Vagina (tissue), 2 donors: ENCODE measurements at regions not wholly inside any gene's neighbourhood (a gene's known extent, or its start where the extent isn't known, plus 50 kb on each side); places are given as distances from the start of the nearest gene placed in this dataset.

ENCODE experiments used
- DNase-seq, 2 donors: peaks; one replicate each; pipeline ENCODE4 v3.0.0-alpha.2; 2017; ENCODE audit errors: extremely low spot score in 2 of 2
- H3K27ac ChIP-seq: fragments of 200-600 bp; sonication (generic); one replicate; pipeline ENCODE4 v1.5.1; 2019
- H3K27me3 ChIP-seq: fragments of 200-600 bp; sonication (generic); one replicate; pipeline ENCODE4 v1.5.1; 2019
- H3K36me3 ChIP-seq, 2 donors: fragments of 200-600 bp; sonication (generic); one replicate each; pipeline ENCODE4 v1.5.1; 2017 to 2019
- H3K4me1 ChIP-seq: fragments of 200-600 bp; sonication (generic); one replicate; pipeline ENCODE4 v1.5.1; 2019
- H3K4me3 ChIP-seq, 2 donors: fragments of 200-600 bp; sonication (generic); 1 replicate in 1 of 2; 2 replicates in 1 of 2; pipeline ENCODE4 v1.5.1; 2016 to 2019
- H3K9me3 ChIP-seq: fragments of 200-600 bp; sonication (generic); one replicate; pipeline ENCODE4 v1.5.1; 2019
- CTCF ChIP-seq, 3 experiments: fragments of 450-650 bp in 2 of 3; fragments of 200-600 bp in 1 of 3; sonication (generic) in 1 of 3; IDR thresholded peaks; one replicate each; pipeline ENCODE4 v1.5.1; 2017 to 2019; ENCODE audit warnings: antibody characterized with exemption in 3 of 3, mild to moderate bottlenecking in 2 of 3, moderate library complexity in 2 of 3
- POLR2A ChIP-seq, 2 donors: fragments of 450-650 bp; IDR thresholded peaks; one replicate each; pipeline ENCODE4 v1.6.1; 2017; ENCODE audit warnings: antibody characterized with exemption in 2 of 2, mild to moderate bottlenecking in 2 of 2, moderate library complexity in 2 of 2
- POLR2AphosphoS5 ChIP-seq, 2 donors: sonication (generic); formaldehyde crosslinking; IDR thresholded peaks; one replicate each; pipeline ENCODE4 v1.9.0; 2017; ENCODE audit warnings: antibody characterized with exemption in 2 of 2, mild to moderate bottlenecking in 2 of 2, low read depth in 1 of 2; ENCODE audit not compliant: insufficient read depth in 1 of 2
- intact Hi-C: fragments of 100-400 bp; cut with DNase I; formaldehyde crosslinking; loops from one replicate; pipeline ENCODE4 v1.15.1; 2023

GRCh38 chr18:38923540-38923939, 1357.9 kb upstream of the CELF4 start:
- Histone ChIP-seq H3K36me3 (no peaks in the 10 kb centered on the region), H3K27ac (no peak overlapping the region), H3K4me3 (no peak overlapping the region), H3K9me3 (no peaks in the 10 kb centered on the region), H3K27me3 (no peaks in the 10 kb centered on the region), H3K4me1 (no peaks in the 10 kb centered on the region)
- DNase-seq = no peak
- TF ChIP-seq POLR2AphosphoS5 (IDR thresholded peaks at IDR 0.05; ENCODE audit: insufficient read depth in 1 of 2, low read depth in 1 of 2) (no peak), POLR2A (IDR thresholded peaks at IDR 0.05) (no peak), CTCF (IDR thresholded peaks at IDR 0.05) (no peak)
- intact Hi-C loops = no loop called here

DNA sequence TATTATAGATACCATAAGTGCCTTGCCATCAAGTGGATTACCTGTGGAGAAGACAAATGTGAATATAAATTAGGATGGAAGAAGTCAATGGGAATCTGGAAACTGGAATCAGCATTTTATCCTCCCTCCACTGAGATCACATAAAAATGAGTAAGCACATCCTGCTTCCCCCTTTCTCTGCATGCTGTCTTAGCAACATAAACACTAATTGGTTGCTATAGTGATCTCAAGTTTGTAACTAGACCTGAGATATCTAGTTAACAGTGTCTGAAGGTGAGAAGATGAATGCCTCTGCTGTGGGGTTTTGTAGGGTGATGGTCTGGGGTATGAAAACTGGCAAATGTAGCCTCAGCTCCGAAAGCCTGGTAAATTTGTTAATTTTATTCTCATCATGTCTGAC, 1357.5 kb upstream of the CELF4 start:
- H3K9me3 ChIP-seq = no peaks in the 10 kb centered on the region
- H3K4me3 ChIP-seq = no peak overlapping the region
- no peak overlapping the region for H3K27ac ChIP-seq
- intact Hi-C loops = no loop called here
- no peak for DNase-seq
- H3K27me3 ChIP-seq = no peaks in the 10 kb centered on the region
- no peaks in the 10 kb centered on the region for H3K36me3 ChIP-seq
- TF ChIP-seq POLR2AphosphoS5 (IDR thresholded peaks at IDR 0.05; ENCODE audit: insufficient read depth in 1 of 2, low read depth in 1 of 2) (no peak), POLR2A (IDR thresholded peaks at IDR 0.05) (no peak), CTCF (IDR thresholded peaks at IDR 0.05) (no peak)
- H3K4me1 ChIP-seq = no peaks in the 10 kb centered on the region

DNA sequence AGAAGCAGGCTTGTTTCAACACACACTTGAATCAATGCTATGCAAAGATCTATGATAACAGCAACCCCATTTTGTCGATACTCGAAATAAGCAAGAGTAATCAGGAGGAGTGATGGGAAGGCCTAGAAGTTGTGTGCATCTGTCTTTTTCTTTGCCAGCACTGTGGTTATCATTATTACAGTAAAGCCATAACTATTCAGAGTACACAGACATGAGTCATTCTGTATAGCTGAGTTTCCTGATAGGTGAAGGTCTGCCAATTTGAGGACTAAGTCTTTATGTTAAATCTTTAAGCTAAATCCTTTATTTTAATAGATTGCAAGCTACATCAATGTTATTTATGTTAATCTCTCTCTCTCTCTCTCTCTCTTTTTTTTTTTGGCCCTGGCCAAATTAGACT, 1344.4 kb upstream of the CELF4 start:
- Histone ChIP-seq H3K27ac (no peak overlapping the region), H3K27me3 (no peaks in the 10 kb centered on the region), H3K4me1 (no peaks in the 10 kb centered on the region), H3K36me3 (no peaks in the 10 kb centered on the region), H3K4me3 (no peak overlapping the region), H3K9me3 (no peaks in the 10 kb centered on the region)
- TF ChIP-seq POLR2A (IDR thresholded peaks at IDR 0.05) (no peak), CTCF (IDR thresholded peaks at IDR 0.05) (no peak), POLR2AphosphoS5 (IDR thresholded peaks at IDR 0.05; ENCODE audit: insufficient read depth in 1 of 2, low read depth in 1 of 2) (no peak)
- intact Hi-C loops = no loop called here
- DNase-seq = no peak

- Histone ChIP-seq H3K36me3 (no peaks in the 10 kb centered on the region), H3K27me3 (no peaks in the 10 kb centered on the region), H3K4me1 (no peaks in the 10 kb centered on the region), H3K27ac (no peak overlapping the region), H3K9me3 (no peaks in the 10 kb centered on the region), H3K4me3 (no peak overlapping the region)
- intact Hi-C loops = no loop called here
- DNase-seq = no peak
- no peak for TF ChIP-seq POLR2AphosphoS5 (IDR thresholded peaks at IDR 0.05; ENCODE audit: insufficient read depth in 1 of 2, low read depth in 1 of 2)
- TF ChIP-seq CTCF (IDR thresholded peaks at IDR 0.05) = no peak
- TF ChIP-seq POLR2A (IDR thresholded peaks at IDR 0.05) = no peak
Observed at GRCh38 chr18:38902796-38903195, 1337.2 kb upstream of the CELF4 start.

- H3K36me3 ChIP-seq = no peaks in the 10 kb centered on the region
- H3K4me1 ChIP-seq = no peaks in the 10 kb centered on the region
- no peaks in the 10 kb centered on the region for H3K27me3 ChIP-seq
- no peak overlapping the region for H3K27ac ChIP-seq
- no peak overlapping the region for H3K4me3 ChIP-seq
- intact Hi-C loops = no loop called here
- no peaks in the 10 kb centered on the region for H3K9me3 ChIP-seq
- TF ChIP-seq POLR2AphosphoS5 (IDR thresholded peaks at IDR 0.05; ENCODE audit: insufficient read depth in 1 of 2, low read depth in 1 of 2) (no peak), POLR2A (IDR thresholded peaks at IDR 0.05) (no peak), CTCF (IDR thresholded peaks at IDR 0.05) (no peak)
- DNase-seq = no peak
Observed at GRCh38 chr18:38900445-38900844, 1334.8 kb upstream of the CELF4 start.
